ENCODE measurements at regions not wholly inside any gene's neighbourhood (a gene's known extent, or its start where the extent isn't known, plus 50 kb on each side); places are given as distances from the start of the nearest gene placed in this dataset.

DNA sequence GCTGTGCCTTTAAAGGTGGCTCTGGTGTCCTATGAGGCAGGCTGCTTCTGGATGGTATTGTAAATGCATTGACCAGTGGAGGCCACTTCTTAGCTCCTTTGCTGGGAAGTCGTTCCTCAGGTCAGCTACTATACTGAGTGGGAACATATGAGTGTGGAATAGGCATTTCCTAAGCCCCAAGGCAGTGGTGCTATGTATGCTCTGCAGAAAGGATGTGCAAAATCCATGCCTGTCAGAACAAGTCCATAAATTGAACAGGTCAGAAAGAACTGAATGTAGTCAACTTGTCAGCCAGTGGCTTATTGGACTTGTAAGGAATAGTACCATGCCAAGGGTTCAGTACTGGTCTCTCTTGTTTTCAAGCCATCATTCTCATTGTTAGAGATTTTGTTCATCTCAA lies 216.4 kb downstream of the CDH10 start:
- Histone ChIP-seq H3K27me3 (no peaks in the 10 kb centered on the region), H3K4me3 (no peak overlapping the region), H3K4me1 (no peaks in the 10 kb centered on the region), H3K9me3 (no peaks in the 10 kb centered on the region), H3K27ac (no peak overlapping the region), H3K36me3 (no peaks in the 10 kb centered on the region)
- DNase-seq = no peak
- in situ Hi-C loops (cut with MboI; ENCODE audit: low sequenced_read_pairs in 4 of 4) (no loop called here), intact Hi-C loops (cut with DNase I; ENCODE audit: low total_unique reads) (no loop called here)
- TF ChIP-seq, protein P1, sequence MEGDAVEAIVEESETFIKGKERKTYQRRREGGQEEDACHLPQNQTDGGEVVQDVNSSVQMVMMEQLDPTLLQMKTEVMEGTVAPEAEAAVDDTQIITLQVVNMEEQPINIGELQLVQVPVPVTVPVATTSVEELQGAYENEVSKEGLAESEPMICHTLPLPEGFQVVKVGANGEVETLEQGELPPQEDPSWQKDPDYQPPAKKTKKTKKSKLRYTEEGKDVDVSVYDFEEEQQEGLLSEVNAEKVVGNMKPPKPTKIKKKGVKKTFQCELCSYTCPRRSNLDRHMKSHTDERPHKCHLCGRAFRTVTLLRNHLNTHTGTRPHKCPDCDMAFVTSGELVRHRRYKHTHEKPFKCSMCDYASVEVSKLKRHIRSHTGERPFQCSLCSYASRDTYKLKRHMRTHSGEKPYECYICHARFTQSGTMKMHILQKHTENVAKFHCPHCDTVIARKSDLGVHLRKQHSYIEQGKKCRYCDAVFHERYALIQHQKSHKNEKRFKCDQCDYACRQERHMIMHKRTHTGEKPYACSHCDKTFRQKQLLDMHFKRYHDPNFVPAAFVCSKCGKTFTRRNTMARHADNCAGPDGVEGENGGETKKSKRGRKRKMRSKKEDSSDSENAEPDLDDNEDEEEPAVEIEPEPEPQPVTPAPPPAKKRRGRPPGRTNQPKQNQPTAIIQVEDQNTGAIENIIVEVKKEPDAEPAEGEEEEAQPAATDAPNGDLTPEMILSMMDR (IDR thresholded peaks at IDR 0.05 in 4 of 5, conservative IDR thresholded peaks at IDR 0.05 in 1 of 5) = no peak
- TF ChIP-seq POLR2A (IDR thresholded peaks at IDR 0.05) = no peak
- no peak for ATAC-seq

- DNase-seq (no peak), ATAC-seq (no peak)
- no peaks in the 10 kb centered on the region for H3K4me1 ChIP-seq
- no peaks in the 10 kb centered on the region for H3K27me3 ChIP-seq
- H3K9me3 ChIP-seq = no peaks in the 10 kb centered on the region
- intact Hi-C loops (cut with DNase I; ENCODE audit: low total_unique reads) = no loop called here
- no peak overlapping the region for H3K4me3 ChIP-seq
- H3K27ac ChIP-seq = no peak overlapping the region
- TF ChIP-seq, protein P1 (IDR thresholded peaks at IDR 0.05 in 4 of 5, conservative IDR thresholded peaks at IDR 0.05 in 1 of 5) = no peak
- TF ChIP-seq POLR2A (IDR thresholded peaks at IDR 0.05) = no peak
- in situ Hi-C loops (cut with MboI; ENCODE audit: low sequenced_read_pairs in 4 of 4) = no loop called here
- H3K36me3 ChIP-seq = no peaks in the 10 kb centered on the region
Observed at GRCh38 chr5:24433555-24433954, 211.2 kb downstream of the CDH10 start.
